ENCODE measurements at regions not wholly inside any gene's neighbourhood (a gene's known extent, or its start where the extent isn't known, plus 50 kb on each side); places are given as distances from the start of the nearest gene placed in this dataset.

DNA sequence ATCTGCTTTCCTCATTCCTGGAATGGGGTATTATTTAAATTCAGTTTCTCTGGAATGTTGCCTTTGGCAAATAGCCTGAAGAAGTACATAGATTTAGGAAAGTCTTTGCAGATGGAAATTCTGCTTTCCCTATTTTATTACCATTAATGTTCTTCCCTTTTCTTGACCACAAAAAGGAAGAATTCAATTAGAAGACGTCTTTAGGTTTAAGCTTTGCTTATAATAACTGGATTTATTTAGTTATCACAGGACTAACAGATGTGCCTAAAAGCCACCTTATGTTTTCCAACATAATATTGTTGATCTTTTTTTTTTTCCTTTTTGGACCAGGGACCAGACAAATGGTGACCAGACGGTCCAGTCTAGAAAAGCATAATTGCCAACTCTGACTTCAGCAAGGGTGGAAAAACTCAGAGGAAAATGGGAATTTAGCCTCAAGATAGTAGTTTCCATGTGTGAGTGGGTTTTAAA, 210.1 kb upstream of the SPRY2 start:
- no peak for TF ChIP-seq CTCF (IDR thresholded peaks at IDR 0.05; ENCODE audit: poor library complexity)
- no peak for TF ChIP-seq EZH2phosphoT487 (IDR thresholded peaks at IDR 0.05; ENCODE audit: low read depth, severe bottlenecking, unreplicated experiment)
- no peak for TF ChIP-seq EZH2 (IDR thresholded peaks at IDR 0.05; ENCODE audit: borderline replicate concordance)

Measured in hepatocyte (in vitro differentiated cells).